HG03354 (cell line): ENCODE measurements at regions not wholly inside any gene's neighbourhood (a gene's known extent, or its start where the extent isn't known, plus 50 kb on each side); places are given as distances from the start of the nearest gene placed in this dataset.

ENCODE experiments used
- ATAC-seq: cut with Tn5 transposase; IDR thresholded peaks from one replicate; pipeline ENCODE4 v1.9.1; 2021; ENCODE audit warnings: mild to moderate bottlenecking; ENCODE audit not compliant: unreplicated experiment, poor library complexity, severe bottlenecking

- ATAC-seq, result no peak
Observed at GRCh38 chr15:97563516-97563915, 397.0 kb upstream of the ARRDC4 start.

DNA sequence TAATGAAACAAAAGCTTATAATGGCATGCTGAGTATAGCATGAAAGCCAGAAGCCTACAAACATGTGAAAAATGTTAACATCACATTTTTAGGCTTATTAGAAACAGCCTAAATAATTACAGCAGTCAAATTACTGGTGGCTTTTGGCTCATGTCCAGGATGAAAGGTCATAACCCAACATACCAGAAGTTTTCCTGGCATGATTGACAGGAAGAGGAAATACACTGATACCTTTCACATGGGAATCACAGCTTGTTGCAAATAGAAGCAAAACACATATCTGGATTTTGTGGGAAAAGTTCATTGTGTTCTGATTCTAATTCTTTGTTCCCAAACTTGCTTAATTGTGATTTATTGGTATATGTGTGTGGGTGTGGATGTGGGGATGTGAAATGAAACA lies 393.5 kb upstream of the ARRDC4 start:
- no peak for ATAC-seq

- ATAC-seq, result no peak
Observed at GRCh38 chr15:97567411-97567810, 393.1 kb upstream of the ARRDC4 start.

DNA sequence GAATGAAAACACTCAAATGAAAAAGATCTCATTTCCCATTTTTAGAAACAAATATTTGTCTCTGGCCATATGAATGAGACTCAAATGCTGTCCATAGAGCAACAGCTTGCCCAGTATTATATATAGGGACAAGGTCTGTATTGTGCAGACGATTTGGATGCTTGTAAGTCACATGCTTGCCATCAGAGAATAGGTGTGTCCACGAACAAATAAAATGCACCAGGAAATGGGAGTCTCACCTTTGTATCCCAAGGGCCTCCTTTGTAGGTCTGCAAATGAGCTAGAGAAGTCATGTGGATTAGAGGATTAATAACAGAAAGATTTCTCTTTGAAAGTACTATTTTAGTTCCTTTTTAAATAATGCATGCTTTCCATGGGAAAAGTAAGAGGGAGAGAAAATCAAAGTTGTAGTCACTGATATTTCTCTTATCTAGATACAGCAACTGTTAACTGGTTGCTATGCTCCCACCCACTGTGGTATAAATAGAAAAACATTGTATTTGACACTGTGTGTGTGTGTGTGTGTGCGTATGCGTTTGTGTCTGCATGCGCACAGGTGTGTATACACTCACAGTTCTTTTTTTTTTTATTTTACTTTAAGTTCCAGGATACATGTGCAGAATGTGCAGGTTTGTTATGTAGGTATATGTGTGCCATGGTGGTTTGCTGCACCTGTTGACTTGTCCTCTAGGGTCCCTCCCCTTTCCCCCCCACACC lies 383.4 kb upstream of the ARRDC4 start:
- ATAC-seq, result no peak

GRCh38 chr15:97585408-97585807 lies 375.1 kb upstream of the ARRDC4 start:
- ATAC-seq, result no peak

DNA sequence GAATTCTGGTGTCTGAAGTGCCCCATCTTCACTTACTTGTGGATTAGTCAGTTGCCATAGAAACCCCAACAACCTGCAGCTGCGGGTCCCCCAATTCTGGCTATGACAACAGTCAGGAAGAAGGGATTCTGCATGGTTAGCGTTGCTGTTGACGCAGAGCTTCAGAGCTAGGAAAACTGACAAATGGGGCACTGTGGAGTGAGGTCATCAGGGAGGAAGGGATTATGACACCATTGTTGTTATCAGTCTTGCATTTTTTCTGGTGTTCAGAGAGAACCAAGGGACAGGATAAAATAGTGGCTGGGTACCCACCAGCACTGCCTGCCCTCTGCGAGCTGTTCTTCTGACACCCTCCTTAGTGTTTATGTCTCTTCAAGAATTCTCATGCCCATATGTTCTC lies 367.7 kb upstream of the ARRDC4 start:
- no peak for ATAC-seq

DNA sequence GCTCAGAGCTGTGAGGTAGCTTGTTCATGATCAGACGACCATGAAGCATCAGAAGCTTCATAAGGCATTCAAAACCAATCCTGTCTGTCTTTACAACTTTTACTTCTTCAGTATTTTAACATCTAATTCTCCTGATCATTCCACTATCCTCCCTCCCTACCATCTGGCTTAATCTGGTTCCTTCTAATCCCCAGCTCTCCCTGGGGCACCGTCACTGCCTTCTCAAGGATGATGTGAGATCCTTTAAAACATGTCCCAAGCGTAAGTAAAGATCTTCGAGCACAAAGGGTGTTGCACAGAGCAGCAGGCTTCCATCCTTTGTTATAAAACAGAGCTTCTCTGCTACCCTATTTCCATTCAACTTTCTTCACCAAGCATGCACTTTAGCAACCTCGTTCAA lies 362.7 kb upstream of the ARRDC4 start:
- no peak for ATAC-seq

GRCh38 chr15:97598353-97598798 lies 362.1 kb upstream of the ARRDC4 start:
- no peak for ATAC-seq

GRCh38 chr15:97600190-97600589 lies 360.3 kb upstream of the ARRDC4 start:
- no peak for ATAC-seq

DNA sequence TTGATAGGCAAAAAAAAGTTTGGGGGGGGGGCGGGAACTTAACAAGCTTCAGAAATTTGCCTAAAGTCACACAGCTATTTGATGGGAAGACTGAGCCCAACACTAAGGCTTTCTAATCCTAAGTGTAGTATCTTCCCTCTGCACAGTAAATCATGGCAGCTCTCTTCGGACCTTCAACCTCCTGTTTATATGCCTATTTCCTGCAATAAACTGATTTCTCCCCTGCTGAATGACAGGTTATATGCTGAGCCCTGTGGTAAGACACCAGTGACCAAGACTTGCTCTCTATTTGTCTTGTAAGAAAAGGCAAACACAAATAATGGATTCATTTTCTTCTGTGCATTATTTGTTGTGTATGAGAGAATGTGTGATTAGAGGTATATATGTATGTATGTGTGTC lies 355.8 kb upstream of the ARRDC4 start:
- no peak for ATAC-seq

- no peak for ATAC-seq
Observed at GRCh38 chr15:97615114-97615513, 345.4 kb upstream of the ARRDC4 start.

DNA sequence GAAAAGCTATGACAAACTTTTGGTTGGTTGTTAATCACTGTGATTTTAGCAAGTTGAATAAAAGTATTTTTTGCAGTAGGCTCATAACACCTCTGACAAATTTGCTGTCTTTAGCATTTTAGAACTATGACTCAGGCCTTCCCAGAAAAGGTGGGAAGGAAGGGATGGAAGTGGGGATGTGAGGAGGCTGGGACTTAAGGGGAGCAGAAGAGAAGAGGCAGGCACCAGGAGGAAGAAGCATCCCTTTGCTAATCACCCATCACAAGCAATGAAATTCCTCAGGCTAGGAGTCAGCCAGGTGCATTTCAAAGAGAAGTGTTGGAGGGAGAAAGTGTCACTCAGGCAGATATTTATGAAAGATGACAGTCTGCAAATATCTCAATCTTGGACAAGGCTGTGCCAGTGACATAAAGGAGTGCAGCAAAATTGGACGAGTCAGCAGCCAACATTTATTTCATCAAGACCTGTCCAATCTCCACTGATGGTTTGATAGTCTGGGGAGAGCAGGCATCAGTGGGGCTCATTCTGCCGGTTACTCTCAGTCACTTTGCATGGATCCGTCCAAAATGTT lies 337.3 kb upstream of the ARRDC4 start:
- ATAC-seq, result no peak

GRCh38 chr15:97627634-97628033 lies 332.9 kb upstream of the ARRDC4 start:
- ATAC-seq, result no peak

DNA sequence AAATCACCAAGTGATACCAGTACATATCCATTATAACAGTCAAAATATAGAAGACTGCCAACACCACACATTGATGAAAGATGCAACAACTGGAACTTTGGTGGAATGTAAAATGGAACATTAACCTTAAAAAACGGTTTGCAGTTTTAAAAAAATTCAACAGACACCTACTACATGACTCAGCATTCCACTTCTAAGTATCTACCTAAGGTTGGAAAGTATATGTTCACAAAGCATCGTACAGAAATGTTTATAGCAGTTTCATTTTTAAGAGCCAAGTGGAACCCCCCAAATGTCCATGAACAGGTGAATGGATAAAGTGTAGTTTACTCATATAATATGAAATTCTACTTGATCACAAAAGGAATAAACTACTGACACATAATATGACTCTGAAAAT lies 314.7 kb upstream of the ARRDC4 start:
- ATAC-seq, result no peak

GRCh38 chr15:97648728-97649127 lies 311.8 kb upstream of the ARRDC4 start:
- no peak for ATAC-seq

DNA sequence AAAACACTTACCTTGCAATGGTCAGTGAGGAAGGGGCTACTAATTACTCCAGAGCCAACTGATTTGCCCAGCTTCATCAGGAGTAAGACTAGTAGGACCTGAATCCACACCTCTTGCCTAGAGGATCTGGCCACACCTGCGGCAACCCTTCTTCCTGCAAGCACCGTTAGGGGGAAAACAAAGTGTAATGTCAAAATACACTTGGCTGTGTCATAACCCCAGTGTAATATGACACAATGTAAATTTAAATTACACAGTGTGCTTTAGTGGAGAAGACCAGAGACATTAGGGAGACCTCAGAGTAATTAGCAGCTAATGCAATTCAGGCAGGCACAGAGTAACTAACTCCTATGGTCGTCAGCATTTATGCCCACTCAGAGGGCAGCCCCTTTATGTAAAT lies 308.5 kb upstream of the ARRDC4 start:
- ATAC-seq, result no peak

DNA sequence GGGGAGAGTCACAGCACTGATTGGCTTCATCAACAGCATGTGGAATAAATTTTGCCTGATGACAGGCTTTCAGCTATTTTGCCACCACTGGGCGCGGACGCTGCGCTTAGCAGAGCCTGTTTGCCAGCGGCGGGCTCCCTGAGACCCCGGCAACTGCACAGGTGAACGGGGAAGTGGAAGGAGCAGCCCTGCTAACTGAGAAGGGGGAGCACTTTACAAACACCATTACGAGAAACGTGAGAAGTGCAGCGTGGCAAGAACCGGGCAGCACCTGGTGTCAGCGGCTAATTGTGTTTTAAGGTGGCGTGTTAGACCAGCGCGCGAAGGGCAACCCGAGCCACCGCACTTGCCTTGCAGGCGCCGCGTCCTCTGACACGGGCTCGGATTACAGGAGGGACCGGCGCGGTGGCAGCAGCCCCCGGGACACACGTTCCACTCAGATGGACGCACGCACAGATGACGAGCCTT lies 307.8 kb upstream of the ARRDC4 start:
- ATAC-seq, result no peak

DNA sequence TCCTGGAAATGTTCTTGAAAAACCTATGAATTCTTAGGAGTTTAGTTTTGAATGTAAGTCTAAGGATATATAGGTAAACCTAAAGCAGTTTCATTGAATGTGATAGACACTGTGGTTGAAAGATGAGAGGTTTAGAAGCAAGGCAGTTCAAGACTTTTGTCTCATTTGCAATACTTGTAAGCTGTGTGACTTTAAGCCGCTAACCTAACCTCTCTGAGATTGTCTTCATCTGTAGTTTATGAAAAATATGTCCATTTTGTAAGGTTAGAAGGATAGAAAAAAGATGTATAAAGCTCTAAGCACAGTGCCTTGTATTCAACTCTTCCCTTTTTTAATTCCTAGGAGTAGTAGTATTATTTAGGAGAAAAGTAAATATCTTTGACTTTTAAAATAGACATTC lies 306.6 kb upstream of the ARRDC4 start:
- ATAC-seq, result no peak

DNA sequence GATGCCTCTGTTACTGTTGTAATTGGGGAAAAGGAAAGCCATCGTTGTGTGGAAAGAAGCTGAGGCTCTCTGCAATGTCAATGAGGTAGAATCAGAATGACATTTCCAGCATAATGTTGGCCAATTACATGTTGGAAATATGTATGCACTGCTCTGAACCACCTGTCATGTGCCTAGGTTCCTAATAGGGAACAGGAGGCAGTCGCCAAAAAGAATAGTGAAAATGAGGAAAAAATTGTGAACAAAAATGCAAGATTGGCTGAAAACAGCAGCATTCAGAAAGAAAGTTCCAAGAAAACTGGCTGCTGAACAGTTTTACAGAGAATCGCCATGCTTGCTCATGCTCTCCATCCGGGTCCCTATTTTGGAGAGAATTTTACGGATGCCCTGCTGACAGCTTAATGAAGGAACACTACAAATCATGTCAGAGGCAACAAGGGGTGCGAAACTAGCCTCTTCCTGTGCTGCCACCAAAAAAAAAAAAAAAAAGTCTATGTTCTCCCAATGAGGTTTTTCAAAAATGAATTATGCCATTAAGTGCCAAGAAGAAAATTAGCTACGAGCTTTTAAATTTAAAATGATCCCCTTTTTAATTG lies 305.9 kb upstream of the ARRDC4 start:
- ATAC-seq, result no peak

- no peak for ATAC-seq
Observed at GRCh38 chr15:97661796-97662195, 298.7 kb upstream of the ARRDC4 start.

GRCh38 chr15:97672586-97672985 lies 287.9 kb upstream of the ARRDC4 start:
- no peak for ATAC-seq
